ENCODE measurements at regions not wholly inside any gene's neighbourhood (a gene's known extent, or its start where the extent isn't known, plus 50 kb on each side); places are given as distances from the start of the nearest gene placed in this dataset.

DNA sequence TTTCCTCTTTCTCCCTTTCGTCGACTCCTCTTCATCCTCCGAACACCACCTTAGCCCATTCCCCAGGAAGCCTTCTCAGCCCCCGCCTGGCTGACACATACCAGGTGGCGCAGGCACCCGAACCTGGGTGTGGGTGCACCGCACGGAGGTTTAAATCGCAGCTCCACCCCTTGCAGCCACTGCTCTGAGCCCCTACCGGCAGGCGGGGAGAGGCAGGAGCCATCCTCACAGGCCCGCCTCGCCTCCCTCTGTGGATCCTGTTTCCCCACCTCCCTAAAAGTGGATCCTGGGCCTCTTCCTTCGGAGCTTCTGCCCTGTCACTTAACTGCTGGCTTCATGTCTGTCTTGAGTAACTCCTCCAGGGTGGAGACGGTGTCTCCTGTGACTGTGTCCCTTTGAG lies 110.7 kb downstream of the OLFM1 start:
- no peak for DNase-seq

- DNase-seq: no peak
Observed at GRCh38 chr9:135198586-135199285, 111.3 kb downstream of the OLFM1 start.

DNA sequence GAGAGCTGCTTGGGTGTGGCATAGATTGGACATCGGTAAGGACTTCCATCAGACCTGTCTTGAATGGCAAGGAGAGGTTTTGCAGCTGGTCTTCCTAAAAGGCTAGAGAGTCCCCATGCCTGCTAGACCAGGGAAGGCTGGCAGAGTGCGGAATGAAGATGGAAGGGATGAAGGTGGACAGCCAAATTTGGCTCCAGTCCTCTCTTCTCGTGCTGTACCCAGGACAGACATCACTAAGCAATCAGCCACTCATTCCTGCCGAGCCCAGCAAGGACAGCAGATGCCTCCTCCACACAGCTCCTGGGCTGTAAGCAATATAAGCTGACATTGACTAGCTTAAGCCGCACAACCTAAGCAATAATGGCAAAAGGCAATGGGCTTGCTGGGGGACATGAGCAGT lies 112.0 kb downstream of the OLFM1 start:
- no peak for DNase-seq

DNA sequence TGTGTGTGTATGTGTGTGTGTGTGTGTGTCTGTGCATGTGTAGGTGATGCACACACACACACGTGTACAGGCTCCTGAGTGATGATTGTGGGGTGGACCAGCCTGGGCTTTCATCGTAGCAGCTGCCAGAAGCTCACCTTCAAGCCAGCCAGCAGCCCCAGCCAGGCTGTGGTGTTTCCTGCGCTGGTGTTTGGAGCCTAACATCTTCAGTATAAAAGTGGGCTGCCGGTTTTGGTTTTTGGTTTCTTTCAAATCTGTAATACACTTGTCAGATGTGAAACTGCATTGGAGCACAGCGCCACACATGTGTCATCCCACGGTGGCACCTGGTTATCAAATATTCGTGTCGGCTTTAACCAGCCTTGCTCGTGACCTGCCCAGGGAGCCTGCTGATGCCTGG lies 114.2 kb downstream of the OLFM1 start:
- DNase-seq: no peak

DNA sequence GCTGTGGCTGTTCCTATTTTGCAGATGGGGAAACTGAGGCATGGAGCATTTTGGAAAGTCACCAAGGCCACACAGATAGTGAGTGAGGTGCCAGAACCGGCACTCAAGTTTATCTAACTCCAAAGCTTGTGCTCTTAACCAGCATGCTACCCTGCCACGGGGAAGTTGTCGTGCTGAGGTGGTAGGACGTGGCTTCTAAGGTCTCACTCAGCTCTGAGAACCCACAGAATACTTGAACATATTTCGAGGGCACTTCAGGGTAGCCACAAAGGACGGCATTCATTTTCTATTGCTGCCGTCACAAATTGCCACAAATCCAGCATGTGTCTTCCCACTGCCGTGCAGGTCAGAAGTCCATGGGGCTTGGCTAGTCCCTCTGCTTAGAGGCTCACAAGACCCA lies 116.7 kb downstream of the OLFM1 start:
- no peak for DNase-seq

DNA sequence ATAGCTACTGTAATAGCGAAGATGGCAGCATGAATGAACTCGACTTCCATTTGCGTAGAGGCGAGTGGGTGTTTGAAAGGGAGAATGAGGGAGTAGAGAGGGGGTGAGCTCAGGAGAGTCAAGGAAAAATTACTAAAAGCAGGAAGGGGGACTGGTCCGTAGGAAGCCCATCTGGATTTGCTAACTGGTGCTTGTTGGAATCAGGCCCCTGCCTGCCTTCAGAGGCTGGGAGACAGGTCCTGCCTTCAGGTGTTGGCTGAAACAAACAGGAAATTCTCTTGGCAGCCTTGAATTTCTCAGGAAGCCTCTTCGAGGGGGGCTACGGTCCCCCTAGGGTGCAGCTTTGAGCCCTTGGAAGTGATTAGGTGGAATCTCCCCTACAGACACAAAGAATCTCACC lies 121.7 kb downstream of the OLFM1 start:
- DNase-seq: no peak

DNA sequence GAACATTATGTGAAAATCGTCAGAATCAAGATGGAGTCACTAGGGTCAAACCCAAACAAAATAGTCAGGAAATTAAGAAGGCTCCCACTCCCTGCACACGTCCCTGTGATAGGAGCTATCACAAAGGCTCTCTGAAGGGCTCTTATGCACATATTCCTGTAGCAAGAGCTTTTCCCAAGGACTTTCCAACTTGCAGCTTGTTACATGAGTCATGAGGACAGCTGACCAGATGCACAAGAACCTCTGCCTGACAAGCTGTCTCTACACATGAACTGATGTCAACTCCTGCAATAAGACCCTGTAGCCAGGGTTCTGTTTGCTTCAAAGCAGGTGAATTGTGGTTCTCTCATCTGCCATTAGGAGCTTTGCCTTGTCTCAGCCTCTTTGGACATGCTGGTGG lies 122.4 kb downstream of the OLFM1 start:
- no peak for DNase-seq

DNA sequence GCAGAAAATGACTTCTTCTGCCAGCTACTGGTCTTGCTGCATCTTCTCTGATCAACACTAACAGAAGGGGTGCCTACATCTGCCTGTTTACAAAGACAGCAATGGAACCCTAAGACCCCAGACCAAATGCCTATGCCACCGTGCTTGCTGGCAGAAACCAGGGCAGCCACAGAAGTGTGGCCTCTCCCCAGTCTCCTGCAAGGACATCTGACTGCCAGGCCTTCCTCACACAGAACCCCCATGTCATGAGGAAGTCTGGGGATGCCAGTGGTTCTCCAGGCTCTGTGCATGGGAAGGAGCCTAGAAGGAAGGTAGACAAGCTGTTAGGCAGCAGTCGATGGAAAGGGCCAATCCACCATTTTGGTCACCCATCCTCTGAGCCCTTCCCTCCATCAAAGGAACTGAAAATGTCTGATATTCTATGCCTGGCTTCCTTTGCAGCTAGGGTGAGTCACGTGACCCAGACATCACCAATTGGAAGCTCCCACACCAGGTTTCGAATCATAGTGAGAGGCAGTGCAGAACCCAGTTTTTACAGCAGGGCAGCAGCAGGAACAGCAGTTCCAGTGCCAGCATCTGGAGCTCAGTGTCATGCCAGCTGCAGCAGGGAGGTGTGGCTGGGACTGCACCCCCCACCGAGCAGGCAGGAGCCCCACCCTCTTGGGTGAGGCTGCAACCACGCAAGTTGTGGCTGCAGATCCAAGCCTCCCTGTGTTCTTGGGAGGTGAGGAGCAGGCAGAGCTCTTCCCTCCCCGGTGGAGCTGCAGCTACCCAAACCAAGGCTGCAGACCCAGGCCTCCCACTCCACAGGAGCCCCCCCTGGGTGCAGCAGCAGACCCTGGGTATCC lies 123.4 kb downstream of the OLFM1 start:
- no peak for DNase-seq

- no peak for DNase-seq
Observed at GRCh38 chr9:135211524-135211890, 124.0 kb downstream of the OLFM1 start.

GRCh38 chr9:135212961-135213360 lies 125.5 kb downstream of the OLFM1 start:
- DNase-seq: no peak

- no peak for DNase-seq
Observed at GRCh38 chr9:135213566-135213965, 126.1 kb downstream of the OLFM1 start.

DNA sequence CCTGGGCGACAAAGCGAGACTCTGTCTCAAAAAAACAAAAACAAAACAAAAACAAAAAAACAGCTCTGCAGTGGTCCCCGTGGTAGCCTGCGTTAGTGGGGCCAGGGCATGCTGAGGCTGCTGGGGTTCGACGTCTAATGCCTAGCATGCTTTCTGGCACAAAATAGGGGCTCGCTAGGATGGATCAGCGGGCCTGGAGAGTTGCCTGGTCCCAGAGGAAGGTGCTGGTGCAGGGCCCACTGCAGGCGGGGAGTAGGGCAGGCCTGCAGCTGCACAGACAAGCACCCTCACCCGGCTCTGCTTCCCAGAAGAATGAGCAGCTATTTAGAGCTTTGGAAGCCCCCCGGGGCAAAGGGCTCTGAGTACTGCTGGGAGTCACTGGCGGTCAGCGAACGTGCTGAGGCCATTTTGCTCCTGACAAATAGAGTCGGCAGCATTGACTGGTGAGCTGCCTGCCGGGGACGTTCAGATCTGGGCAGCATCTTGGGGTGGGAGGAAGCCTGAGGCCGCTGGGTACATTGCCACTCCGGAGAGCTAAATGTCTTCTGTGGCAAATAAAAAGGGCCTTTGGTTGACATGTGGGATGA lies 126.7 kb downstream of the OLFM1 start:
- no peak for DNase-seq

GRCh38 chr9:135214706-135215105 lies 127.2 kb downstream of the OLFM1 start:
- DNase-seq: no peak

- no peak for DNase-seq
Observed at GRCh38 chr9:135215571-135216161, 128.2 kb downstream of the OLFM1 start.

DNA sequence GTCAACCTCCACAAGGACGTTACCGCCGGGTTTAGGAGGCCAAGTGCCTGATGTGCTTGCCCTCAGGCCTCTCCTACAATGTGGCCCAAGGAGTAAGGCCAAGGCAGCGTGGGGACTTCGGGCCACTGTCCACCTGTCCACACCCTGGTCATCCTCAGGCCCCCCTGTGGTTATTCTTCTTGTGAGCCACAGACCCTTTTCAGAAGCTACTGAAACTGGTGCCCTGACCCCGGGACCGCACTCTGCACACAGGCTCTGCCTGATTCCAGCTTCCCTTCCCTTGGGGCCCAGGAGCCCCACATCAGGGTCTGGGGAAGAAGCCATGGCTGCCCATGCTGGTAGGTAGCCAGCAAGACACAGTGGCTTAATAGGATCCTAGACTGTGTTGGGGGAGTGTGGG lies 128.8 kb downstream of the OLFM1 start:
- DNase-seq: no peak

GRCh38 chr9:135216791-135217441 lies 129.4 kb downstream of the OLFM1 start:
- DNase-seq: no peak

DNA sequence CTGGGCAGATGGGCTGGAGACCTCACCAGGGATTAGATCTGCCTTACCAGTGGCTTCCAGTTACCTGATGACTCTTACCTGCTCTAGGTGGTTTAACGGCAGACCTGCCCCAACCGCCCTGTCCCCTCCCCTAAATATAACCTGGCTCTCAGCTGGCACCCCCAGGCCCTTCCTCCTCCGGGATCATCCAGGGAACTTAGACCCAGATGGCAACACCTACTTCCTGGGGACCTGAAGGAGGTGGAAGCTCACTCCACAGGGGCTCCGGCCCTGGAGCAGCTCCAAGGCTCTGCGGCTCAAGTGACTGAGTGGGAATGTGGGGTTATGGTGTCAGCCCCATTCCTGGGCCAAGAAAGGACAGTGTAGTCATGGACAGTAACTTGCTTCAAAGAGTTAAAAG lies 130.4 kb downstream of the OLFM1 start:
- no peak for DNase-seq

GRCh38 chr9:135218331-135219225 lies 131.1 kb downstream of the OLFM1 start:
- DNase-seq: no peak

- DNase-seq: no peak
Observed at GRCh38 chr9:135219676-135220600, 132.5 kb downstream of the OLFM1 start.

DNA sequence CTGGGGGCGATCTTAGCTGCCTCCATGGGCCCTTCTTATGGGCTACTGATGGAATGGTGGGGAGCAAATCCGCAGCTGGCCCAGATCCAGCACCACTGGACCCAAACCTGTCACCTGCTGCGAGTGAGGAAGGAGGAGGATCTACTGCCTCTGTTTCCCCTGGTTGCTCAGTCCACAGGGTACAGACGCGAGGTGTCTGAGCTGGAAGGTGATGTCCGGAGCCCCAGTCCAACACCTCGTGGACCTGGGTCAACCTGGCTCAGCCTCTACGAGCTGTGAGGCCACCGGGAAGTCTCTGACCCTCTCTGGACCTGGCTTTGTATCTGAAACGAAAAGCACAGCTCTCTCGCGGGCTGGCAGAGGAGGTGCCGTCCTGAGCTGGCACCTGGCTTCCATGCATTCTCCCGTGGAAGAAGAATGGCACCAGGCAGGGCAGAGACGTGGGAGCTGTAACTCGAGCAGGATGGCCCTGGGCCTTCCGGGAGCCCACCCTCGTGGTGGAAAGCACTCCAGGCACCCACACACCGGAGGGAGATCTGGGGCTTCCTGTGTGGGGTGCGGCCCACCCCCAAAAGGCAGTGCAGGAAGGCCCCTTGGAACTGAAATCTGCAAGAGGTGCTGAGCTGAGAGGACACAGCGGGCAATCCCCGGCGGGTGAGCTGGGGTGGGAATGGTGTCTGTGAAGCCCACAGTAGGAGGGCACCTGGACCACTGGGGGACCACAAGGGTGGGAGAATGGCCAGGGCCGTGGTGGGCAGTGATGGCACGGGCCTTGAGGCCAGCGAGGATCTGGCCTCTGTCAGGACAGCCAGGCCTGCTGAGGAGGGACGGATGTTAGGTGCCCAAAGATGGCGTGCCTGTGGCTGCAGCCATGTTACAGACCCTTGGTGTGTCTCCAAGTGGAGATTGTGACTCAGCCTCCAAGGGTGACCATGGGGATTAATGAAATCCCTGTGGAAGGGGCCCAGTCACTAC lies 133.4 kb downstream of the OLFM1 start:
- DNase-seq: no peak
